ENCODE measurements at regions not wholly inside any gene's neighbourhood (a gene's known extent, or its start where the extent isn't known, plus 50 kb on each side); places are given as distances from the start of the nearest gene placed in this dataset.

DNA sequence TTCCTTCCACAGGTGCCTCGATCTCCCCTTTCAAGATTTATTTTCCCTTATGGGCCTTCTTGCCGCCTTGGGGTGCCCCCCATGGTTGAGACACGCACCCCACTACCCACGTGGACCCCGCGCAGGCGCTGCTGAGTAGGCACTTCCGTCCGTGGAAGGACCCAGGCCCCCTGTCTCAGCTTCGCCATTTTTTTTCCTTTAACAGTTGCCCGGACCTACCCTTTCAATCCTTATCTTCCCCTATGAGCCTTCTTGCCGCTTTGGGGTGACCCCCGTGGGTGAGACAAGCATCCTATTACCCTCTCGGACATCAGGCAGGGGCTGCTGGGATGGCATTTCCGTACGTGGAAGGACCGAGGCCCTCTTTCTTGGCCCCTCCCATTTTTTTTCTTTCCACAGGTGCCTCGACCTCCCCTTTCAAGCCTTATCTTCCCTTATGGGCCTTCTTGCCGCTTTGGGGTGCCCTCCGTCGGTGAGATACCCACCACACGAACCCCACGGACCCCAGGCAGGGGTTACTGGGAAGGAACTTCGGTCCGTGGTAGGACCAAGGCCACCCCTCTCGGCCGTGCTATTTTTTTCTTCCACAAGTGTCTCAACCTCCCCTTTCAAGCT lies 268.2 kb downstream of the ALG10 start:
- H2AFZ ChIP-seq (ENCODE audit: low read depth, low read length) = no peak overlapping the region
- POLR2A ChIA-PET = no interaction called here
- no peaks in the 10 kb centered on the region for H3K79me2 ChIP-seq (ENCODE audit: control insufficient read depth, insufficient read depth, low read length)
- intact Hi-C loops (cut with micrococcal nuclease) (no loop called here), dilution Hi-C loops (cut with MboI; ENCODE audit: extremely low pct_ligation_motif_present, low sequenced_read_pairs) (no loop called here)
- no peaks in the 10 kb centered on the region for H3K9me1 ChIP-seq (replicated peaks; ENCODE audit: control insufficient read depth, extremely low read depth, insufficient read depth, low read length)
- H3K4me1 ChIP-seq (ENCODE audit: control insufficient read depth, extremely low read depth, insufficient read depth, low read length) = no peaks in the 10 kb centered on the region
- H4K20me1 ChIP-seq (replicated peaks; ENCODE audit: control insufficient read depth, extremely low read depth, insufficient read depth, low read length) = no peaks in the 10 kb centered on the region
- H3K9ac ChIP-seq (replicated peaks; ENCODE audit: extremely low read depth, insufficient read depth, low read length) = no peak overlapping the region
- no peak overlapping the region for H3K27ac ChIP-seq (ENCODE audit: insufficient read depth, low read depth, low read length)
- DNase-seq (ENCODE audit: low read depth, low spot score) (no peak), FAIRE-seq (no peak)
- no peak overlapping the region for H3K4me3 ChIP-seq (replicated peaks in 1 of 3; ENCODE audit: insufficient read depth in 1 of 3, low read depth in 1 of 3, low read length in 3 of 3)
- no TSS peak for BruUV-seq (replicated peaks)
- peaks cover 2% of the 10 kb centered on the region for H3K9me3 ChIP-seq (replicated peaks; ENCODE audit: control insufficient read depth, insufficient read depth, low read length)
- no peak for TF ChIP-seq POLR2AphosphoS5 (IDR thresholded peaks at IDR 0.05; ENCODE audit: insufficient read depth, low read depth, low read length)
- no peak for TF ChIP-seq FOS (IDR thresholded peaks at IDR 0.05; ENCODE audit: borderline replicate concordance, insufficient read depth, low read length)
- TF ChIP-seq EZH2 (IDR thresholded peaks at IDR 0.05; ENCODE audit: borderline replicate concordance, low read depth, low read length, severe bottlenecking) = no peak
- TF ChIP-seq GATA2 (IDR thresholded peaks at IDR 0.05; ENCODE audit: insufficient read depth, insufficient read length, low read depth, low read length) = no peak
- TF ChIP-seq, protein P1, sequence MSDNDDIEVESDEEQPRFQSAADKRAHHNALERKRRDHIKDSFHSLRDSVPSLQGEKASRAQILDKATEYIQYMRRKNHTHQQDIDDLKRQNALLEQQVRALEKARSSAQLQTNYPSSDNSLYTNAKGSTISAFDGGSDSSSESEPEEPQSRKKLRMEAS (IDR thresholded peaks at IDR 0.05; ENCODE audit: insufficient read depth, insufficient read length) = no peak
- no peak for TF ChIP-seq MYC (IDR thresholded peaks at IDR 0.05; ENCODE audit: low read depth, low read length)
- no peak for TF ChIP-seq POLR2A (IDR thresholded peaks at IDR 0.05; ENCODE audit: low read depth, low read length)
- no peak for TF ChIP-seq JUN (IDR thresholded peaks at IDR 0.05; ENCODE audit: borderline replicate concordance, insufficient read depth, insufficient read length, low read depth)
- TF ChIP-seq, protein P2, sequence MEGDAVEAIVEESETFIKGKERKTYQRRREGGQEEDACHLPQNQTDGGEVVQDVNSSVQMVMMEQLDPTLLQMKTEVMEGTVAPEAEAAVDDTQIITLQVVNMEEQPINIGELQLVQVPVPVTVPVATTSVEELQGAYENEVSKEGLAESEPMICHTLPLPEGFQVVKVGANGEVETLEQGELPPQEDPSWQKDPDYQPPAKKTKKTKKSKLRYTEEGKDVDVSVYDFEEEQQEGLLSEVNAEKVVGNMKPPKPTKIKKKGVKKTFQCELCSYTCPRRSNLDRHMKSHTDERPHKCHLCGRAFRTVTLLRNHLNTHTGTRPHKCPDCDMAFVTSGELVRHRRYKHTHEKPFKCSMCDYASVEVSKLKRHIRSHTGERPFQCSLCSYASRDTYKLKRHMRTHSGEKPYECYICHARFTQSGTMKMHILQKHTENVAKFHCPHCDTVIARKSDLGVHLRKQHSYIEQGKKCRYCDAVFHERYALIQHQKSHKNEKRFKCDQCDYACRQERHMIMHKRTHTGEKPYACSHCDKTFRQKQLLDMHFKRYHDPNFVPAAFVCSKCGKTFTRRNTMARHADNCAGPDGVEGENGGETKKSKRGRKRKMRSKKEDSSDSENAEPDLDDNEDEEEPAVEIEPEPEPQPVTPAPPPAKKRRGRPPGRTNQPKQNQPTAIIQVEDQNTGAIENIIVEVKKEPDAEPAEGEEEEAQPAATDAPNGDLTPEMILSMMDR (IDR thresholded peaks at IDR 0.05; ENCODE audit: extremely low read depth in 1 of 2, insufficient read depth in 1 of 2, low read depth in 1 of 2, low read length in 2 of 2) = no peak
- no peaks in the 10 kb centered on the region for H3K27me3 ChIP-seq (ENCODE audit: control insufficient read depth in 2 of 2, insufficient read depth in 2 of 2, low read length in 2 of 2)
- no peaks in the 10 kb centered on the region for H3K36me3 ChIP-seq (ENCODE audit: control insufficient read depth in 2 of 2, extremely low read depth in 1 of 2, insufficient read depth in 2 of 2, low read length in 2 of 2)
- CTCF ChIA-PET = no interaction called here
- H3K4me2 ChIP-seq (ENCODE audit: insufficient read depth, low read length) = no peak overlapping the region
